Thyroid gland (tissue), 4 donors: ENCODE measurements at regions not wholly inside any gene's neighbourhood (a gene's known extent, or its start where the extent isn't known, plus 50 kb on each side); places are given as distances from the start of the nearest gene placed in this dataset.

Experiments
- DNase-seq, 2 donors: peaks; one replicate each; pipeline ENCODE4 v3.0.0-alpha.2; 2019
- H3K27ac ChIP-seq, 3 donors: fragments of 200-600 bp; sonication (generic); 1 replicate in 2 of 3; 2 replicates in 1 of 3; pipeline ENCODE4 v1.5.1; 2016 to 2019; ENCODE audit warnings: mild to moderate bottlenecking in 1 of 3, moderate library complexity in 1 of 3
- H3K27me3 ChIP-seq: fragments of 200-600 bp; sonication (generic); one replicate; pipeline ENCODE4 v1.5.1; 2019
- H3K36me3 ChIP-seq, 2 donors: fragments of 200-600 bp; sonication (generic); one replicate each; pipeline ENCODE4 v1.5.1; 2016 to 2019
- H3K4me1 ChIP-seq, 2 donors: fragments of 200-600 bp; sonication (generic); one replicate each; pipeline ENCODE4 v1.5.1; 2017 to 2019
- H3K4me3 ChIP-seq, 3 donors: fragments of 200-600 bp; sonication (generic); replicated peaks in 1 of 3; 1 replicate in 2 of 3; 2 replicates in 1 of 3; pipeline ENCODE4 v1.5.1; 2016; ENCODE audit warnings: mild to moderate bottlenecking in 1 of 3
- H3K9me3 ChIP-seq: fragments of 200-600 bp; sonication (generic); one replicate; pipeline ENCODE4 v1.5.1; 2017
- POLR2A ChIP-seq, 2 donors: fragments of 450-650 bp; IDR thresholded peaks; one replicate each; pipeline ENCODE4 v1.6.1; 2017; ENCODE audit warnings: antibody characterized with exemption in 2 of 2, mild to moderate bottlenecking in 2 of 2, moderate library complexity in 1 of 2
- WGBS, 2 donors: methylation state at CpG; one replicate each; pipeline ENCODE4 v1.1.5; 2017; 5-methylcytosine and 5-hydroxymethylcytosine counted together
- intact Hi-C: fragments of 100-400 bp; cut with DNase I; formaldehyde crosslinking; loops from one replicate; pipeline ENCODE4 v1.15.1; 2023
- TF ChIP-seq, protein P1 (sequence below), 6 experiments: fragments of 200-600 bp in 3 of 6; fragments of 450-650 bp in 3 of 6; sonication (generic) in 3 of 6; IDR thresholded peaks; one replicate each; pipeline ENCODE4 v1.5.1; 2016 to 2019; ENCODE audit warnings: antibody characterized with exemption in 6 of 6, mild to moderate bottlenecking in 2 of 6, inconsistent platforms in 1 of 6, moderate library complexity in 1 of 6

GRCh38 chr4:125573368-125573767 is 258.6 kb downstream of the FAT4 start:
- no peaks in the 10 kb centered on the region for H3K9me3 ChIP-seq
- WGBS, 2 donors, result 100% methylated on average over 3 of the region's 3 CpGs
- H3K4me1 ChIP-seq, result no peaks in the 10 kb centered on the region
- no peak overlapping the region for H3K4me3 ChIP-seq
- no peak overlapping the region for H3K27ac ChIP-seq
- H3K36me3 ChIP-seq, result no peaks in the 10 kb centered on the region
- TF ChIP-seq, protein P1, sequence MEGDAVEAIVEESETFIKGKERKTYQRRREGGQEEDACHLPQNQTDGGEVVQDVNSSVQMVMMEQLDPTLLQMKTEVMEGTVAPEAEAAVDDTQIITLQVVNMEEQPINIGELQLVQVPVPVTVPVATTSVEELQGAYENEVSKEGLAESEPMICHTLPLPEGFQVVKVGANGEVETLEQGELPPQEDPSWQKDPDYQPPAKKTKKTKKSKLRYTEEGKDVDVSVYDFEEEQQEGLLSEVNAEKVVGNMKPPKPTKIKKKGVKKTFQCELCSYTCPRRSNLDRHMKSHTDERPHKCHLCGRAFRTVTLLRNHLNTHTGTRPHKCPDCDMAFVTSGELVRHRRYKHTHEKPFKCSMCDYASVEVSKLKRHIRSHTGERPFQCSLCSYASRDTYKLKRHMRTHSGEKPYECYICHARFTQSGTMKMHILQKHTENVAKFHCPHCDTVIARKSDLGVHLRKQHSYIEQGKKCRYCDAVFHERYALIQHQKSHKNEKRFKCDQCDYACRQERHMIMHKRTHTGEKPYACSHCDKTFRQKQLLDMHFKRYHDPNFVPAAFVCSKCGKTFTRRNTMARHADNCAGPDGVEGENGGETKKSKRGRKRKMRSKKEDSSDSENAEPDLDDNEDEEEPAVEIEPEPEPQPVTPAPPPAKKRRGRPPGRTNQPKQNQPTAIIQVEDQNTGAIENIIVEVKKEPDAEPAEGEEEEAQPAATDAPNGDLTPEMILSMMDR (IDR thresholded peaks at IDR 0.05), result no peak
- no peak for TF ChIP-seq POLR2A (IDR thresholded peaks at IDR 0.05)
- no peak for DNase-seq
- intact Hi-C loops, result no loop called here
- H3K27me3 ChIP-seq, result no peaks in the 10 kb centered on the region

GRCh38 chr4:125573786-125574185 is 259.0 kb downstream of the FAT4 start:
- Histone ChIP-seq H3K4me3 (no peak overlapping the region), H3K4me1 (no peaks in the 10 kb centered on the region), H3K27ac (no peak overlapping the region), H3K27me3 (no peaks in the 10 kb centered on the region), H3K36me3 (no peaks in the 10 kb centered on the region), H3K9me3 (no peaks in the 10 kb centered on the region)
- DNase-seq, result no peak
- TF ChIP-seq POLR2A (IDR thresholded peaks at IDR 0.05), result no peak
- TF ChIP-seq, protein P1 (IDR thresholded peaks at IDR 0.05), result no peak
- intact Hi-C loops, result no loop called here
- 83 to 100% methylated on average over 1 of the region's 1 CpG for WGBS, 2 donors

GRCh38 chr4:125582302-125582701 is 267.5 kb downstream of the FAT4 start:
- Histone ChIP-seq H3K4me3 (no peak overlapping the region), H3K36me3 (no peaks in the 10 kb centered on the region), H3K27ac (no peak overlapping the region), H3K4me1 (no peaks in the 10 kb centered on the region), H3K27me3 (no peaks in the 10 kb centered on the region), H3K9me3 (no peaks in the 10 kb centered on the region)
- TF ChIP-seq POLR2A (IDR thresholded peaks at IDR 0.05), result no peak
- TF ChIP-seq, protein P1 (IDR thresholded peaks at IDR 0.05), result no peak
- intact Hi-C loops, result no loop called here
- DNase-seq, result no peak
- WGBS, 2 donors, result 68 to 76% methylated on average over 1 of the region's 1 CpG

- no peak overlapping the region for H3K27ac ChIP-seq
- no peak for TF ChIP-seq POLR2A (IDR thresholded peaks at IDR 0.05)
- TF ChIP-seq, protein P1 (IDR thresholded peaks at IDR 0.05), result no peak
- no peaks in the 10 kb centered on the region for H3K27me3 ChIP-seq
- no peaks in the 10 kb centered on the region for H3K4me1 ChIP-seq
- H3K36me3 ChIP-seq, result no peaks in the 10 kb centered on the region
- WGBS, 2 donors, result 87 to 100% methylated on average over 1 of the region's 1 CpG
- no peak for DNase-seq
- intact Hi-C loops, result no loop called here
- H3K9me3 ChIP-seq, result no peaks in the 10 kb centered on the region
- no peak overlapping the region for H3K4me3 ChIP-seq
Measured at GRCh38 chr4:125590158-125590557, 275.4 kb downstream of the FAT4 start.

DNA sequence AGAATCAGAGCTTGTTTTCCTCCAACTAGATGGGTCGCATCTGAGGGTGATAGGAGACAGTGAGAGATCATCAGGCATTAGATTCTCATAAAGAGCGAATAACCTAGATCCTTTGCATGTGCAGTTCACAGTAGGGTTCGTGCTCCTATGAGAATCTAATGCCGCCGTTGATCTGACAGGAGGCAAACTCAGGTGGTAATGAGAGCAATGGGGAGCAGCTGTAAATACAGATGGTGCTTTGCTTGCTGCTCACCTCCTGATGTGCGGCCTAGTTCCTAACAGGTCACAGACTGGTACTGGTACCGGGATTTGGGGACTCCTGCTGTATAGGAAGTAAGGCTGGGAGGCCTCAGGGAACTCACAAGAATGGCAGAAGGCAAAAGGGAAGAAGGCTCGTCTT is 276.5 kb downstream of the FAT4 start:
- WGBS, 2 donors, result 97% methylated on average over 8 of the region's 8 CpGs
- no peak for DNase-seq
- Histone ChIP-seq H3K9me3 (no peaks in the 10 kb centered on the region), H3K27me3 (no peaks in the 10 kb centered on the region), H3K36me3 (no peaks in the 10 kb centered on the region), H3K27ac (no peak overlapping the region), H3K4me1 (no peaks in the 10 kb centered on the region), H3K4me3 (no peak overlapping the region)
- TF ChIP-seq, protein P1 (IDR thresholded peaks at IDR 0.05), result no peak
- no peak for TF ChIP-seq POLR2A (IDR thresholded peaks at IDR 0.05)
- intact Hi-C loops, result no loop called here
